Mammary epithelial cell (primary cell): ENCODE measurements at regions not wholly inside any gene's neighbourhood (a gene's known extent, or its start where the extent isn't known, plus 50 kb on each side); places are given as distances from the start of the nearest gene placed in this dataset.

Source experiments
- CTCF ChIP-seq, 2 donors: IDR thresholded peaks in 1 of 2; conservative IDR thresholded peaks in 1 of 2; 2 replicates each; pipeline ENCODE4 v1.5.1; 2011 to 2012; ENCODE audit warnings: inconsistent platforms in 2 of 2, low read length in 2 of 2, mild to moderate bottlenecking in 2 of 2, control low read depth in 1 of 2, low read depth in 1 of 2; ENCODE audit not compliant: insufficient read depth in 1 of 2; ENCODE audit errors: extremely low read depth in 1 of 2
- EZH2 ChIP-seq: IDR thresholded peaks from 2 replicates; pipeline ENCODE4 v1.6.1; 2012; ENCODE audit warnings: low read length, inconsistent platforms, borderline replicate concordance

GRCh38 chr9:11163843-11164242 lies 551.0 kb upstream of the PTPRD start:
- TF ChIP-seq CTCF (conservative IDR thresholded peaks at IDR 0.05 in 1 of 2, IDR thresholded peaks at IDR 0.05 in 1 of 2; ENCODE audit: extremely low read depth in 1 of 2, insufficient read depth in 1 of 2, low read depth in 1 of 2, low read length in 2 of 2) (no peak), EZH2 (no peak)
